Neuronal stem cell (in vitro differentiated cells): ENCODE measurements at regions not wholly inside any gene's neighbourhood (a gene's known extent, or its start where the extent isn't known, plus 50 kb on each side); places are given as distances from the start of the nearest gene placed in this dataset.

ENCODE experiments used
- DNase-seq: peaks from one replicate; pipeline ENCODE4 v3.0.0-alpha.2; 2013; ENCODE audit warnings: low spot score
- H2AFZ ChIP-seq: one replicate; pipeline ENCODE4 v1.6.1; 2013; ENCODE audit warnings: mild to moderate bottlenecking, low read length, inconsistent platforms
- H2AK5ac ChIP-seq: 2 replicates; pipeline ENCODE4 v1.6.1; 2013; ENCODE audit warnings: low read depth, mild to moderate bottlenecking, inconsistent platforms, low read length, moderate library complexity, mixed read lengths
- H2BK120ac ChIP-seq: 2 replicates; pipeline ENCODE4 v1.6.1; 2013; ENCODE audit warnings: low read depth, mild to moderate bottlenecking, inconsistent platforms, low read length, moderate library complexity, mixed read lengths
- H2BK12ac ChIP-seq: one replicate; pipeline ENCODE4 v1.6.1; 2013; ENCODE audit warnings: low read length, inconsistent platforms
- H2BK15ac ChIP-seq: 2 replicates; pipeline ENCODE4 v1.6.1; 2013; ENCODE audit warnings: mild to moderate bottlenecking, low read length, inconsistent platforms, mixed read lengths
- H2BK5ac ChIP-seq: one replicate; pipeline ENCODE4 v1.6.1; 2013; ENCODE audit warnings: inconsistent platforms, mild to moderate bottlenecking, low read length, moderate library complexity
- H3K14ac ChIP-seq: one replicate; pipeline ENCODE4 v1.6.1; 2013; ENCODE audit warnings: low read length, inconsistent platforms
- H3K18ac ChIP-seq: 2 replicates; pipeline ENCODE4 v1.6.1; 2013; ENCODE audit warnings: low read length, inconsistent platforms
- H3K23ac ChIP-seq: 2 replicates; pipeline ENCODE4 v1.6.1; 2013; ENCODE audit warnings: low read depth, mild to moderate bottlenecking, mixed read lengths, low read length, inconsistent platforms; ENCODE audit not compliant: poor library complexity
- H3K27ac ChIP-seq: replicated peaks from 3 replicates; pipeline ENCODE4 v1.5.1; 2013; ENCODE audit warnings: low read length, inconsistent platforms
- H3K27me3 ChIP-seq, 3 experiments: 2 replicates each; pipeline ENCODE4 v1.6.1; 2013; ENCODE audit warnings: low read length in 3 of 3, mild to moderate bottlenecking in 2 of 3, inconsistent platforms in 1 of 3, low read depth in 1 of 3, mixed read lengths in 1 of 3, moderate library complexity in 1 of 3; ENCODE audit not compliant: control insufficient read depth in 3 of 3, insufficient read depth in 3 of 3
- H3K36me3 ChIP-seq, 2 donors: replicated peaks in 1 of 2; 2 replicates each; pipeline ENCODE4 v1.6.1; 2013; ENCODE audit warnings: low read length in 2 of 2; ENCODE audit not compliant: control insufficient read depth in 2 of 2, insufficient read depth in 2 of 2
- H3K4ac ChIP-seq: 2 replicates; pipeline ENCODE4 v1.6.1; 2013; ENCODE audit warnings: inconsistent platforms, mild to moderate bottlenecking, low read length, moderate library complexity
- H3K4me1 ChIP-seq, 2 donors: 1 replicate in 1 of 2; 2 replicates in 1 of 2; pipeline ENCODE4 v1.6.1; 2013; ENCODE audit warnings: low read length in 2 of 2, low read depth in 1 of 2; ENCODE audit not compliant: control insufficient read depth in 2 of 2, insufficient read depth in 1 of 2
- H3K4me2 ChIP-seq: one replicate; pipeline ENCODE4 v1.6.1; 2013; ENCODE audit warnings: mild to moderate bottlenecking, low read length, inconsistent platforms; ENCODE audit not compliant: insufficient read depth, poor library complexity, severe bottlenecking
- H3K4me3 ChIP-seq, 2 donors: 2 replicates each; pipeline ENCODE4 v1.5.1; 2013; ENCODE audit warnings: low read length in 2 of 2, mild to moderate bottlenecking in 2 of 2, inconsistent platforms in 1 of 2, moderate library complexity in 1 of 2
- H3K79me1 ChIP-seq: one replicate; pipeline ENCODE4 v1.6.1; 2013; ENCODE audit warnings: low read depth, mild to moderate bottlenecking, inconsistent platforms, low read length, moderate library complexity
- H3K9ac ChIP-seq: one replicate; pipeline ENCODE4 v1.6.1; 2013; ENCODE audit warnings: mild to moderate bottlenecking, low read depth, low read length, inconsistent platforms; ENCODE audit not compliant: poor library complexity
- H3K9me3 ChIP-seq, 2 donors: replicated peaks in 1 of 2; 2 replicates each; pipeline versions ENCODE3 to v1.6.1; 2013; ENCODE audit warnings: low read length in 2 of 2, mild to moderate bottlenecking in 2 of 2, inconsistent platforms in 1 of 2, low read depth in 1 of 2, mixed read lengths in 1 of 2, moderate library complexity in 1 of 2; ENCODE audit not compliant: control insufficient read depth in 2 of 2, insufficient read depth in 1 of 2
- H4K8ac ChIP-seq: one replicate; pipeline ENCODE4 v1.6.1; 2013; ENCODE audit warnings: low read depth, mild to moderate bottlenecking, inconsistent platforms, low read length, moderate library complexity
- H4K91ac ChIP-seq: one replicate; pipeline ENCODE4 v1.6.1; 2013; ENCODE audit warnings: low read length, low read depth, mild to moderate bottlenecking, inconsistent platforms; ENCODE audit not compliant: poor library complexity
- WGBS, 2 donors: extraction: QIAGEN DNeasy Blood & Tissue Kit; methylation state at CpG; one replicate each; pipeline ENCODE4 v1.1.7; 2013; ENCODE audit warnings: missing lambda C conversion rate in 2 of 2, mixed read lengths in 1 of 2; ENCODE audit not compliant: insufficient read length in 2 of 2, insufficient replicate concordance in 1 of 2; ENCODE audit errors: extremely low coverage in 2 of 2; 5-methylcytosine and 5-hydroxymethylcytosine counted together

- no peak overlapping the region for H3K18ac ChIP-seq
- WGBS, 2 donors: no CpG with 5 or more reads among the region's 9 CpGs
- no peak overlapping the region for H3K4ac ChIP-seq
- no peak overlapping the region for H3K14ac ChIP-seq
- H3K4me1 ChIP-seq: peaks cover 0 to 1% of the 10 kb centered on the region in 2 donors
- H3K27ac ChIP-seq: no peak overlapping the region
- H4K91ac ChIP-seq: no peak overlapping the region
- H3K27me3 ChIP-seq: no peaks in the 10 kb centered on the region
- H3K79me1 ChIP-seq: no peaks in the 10 kb centered on the region
- H2AK5ac ChIP-seq: no peak overlapping the region
- no peak overlapping the region for H2AFZ ChIP-seq
- H2BK120ac ChIP-seq: no peak overlapping the region
- H3K4me3 ChIP-seq: no peak overlapping the region
- H3K9me3 ChIP-seq: no peaks in the 10 kb centered on the region
- no peak overlapping the region for H3K9ac ChIP-seq
- no peak overlapping the region for H2BK12ac ChIP-seq
- no peak overlapping the region for H2BK5ac ChIP-seq
- H4K8ac ChIP-seq: no peak overlapping the region
- no peak for DNase-seq
- H3K23ac ChIP-seq: no peak overlapping the region
- H2BK15ac ChIP-seq: no peak overlapping the region
- H3K36me3 ChIP-seq: no peaks in the 10 kb centered on the region
- no peak overlapping the region for H3K4me2 ChIP-seq
Observed at GRCh38 chrX:9146657-9147056, 112.7 kb upstream of the FAM9B start.

- no peak for DNase-seq
- Histone ChIP-seq H2BK12ac (no peak overlapping the region), H2BK15ac (no peak overlapping the region), H3K36me3 (no peaks in the 10 kb centered on the region), H3K4me1 (peaks cover 0 to 1% of the 10 kb centered on the region in 2 donors), H3K9ac (no peak overlapping the region), H3K14ac (no peak overlapping the region), H4K8ac (no peak overlapping the region), H3K4ac (no peak overlapping the region), H2AFZ (no peak overlapping the region), H3K27ac (no peak overlapping the region), H2BK5ac (no peak overlapping the region), H3K9me3 (no peaks in the 10 kb centered on the region), H2AK5ac (no peak overlapping the region), H3K79me1 (no peaks in the 10 kb centered on the region), H3K23ac (no peak overlapping the region), H3K27me3 (no peaks in the 10 kb centered on the region), H3K4me3 (no peak overlapping the region), H4K91ac (no peak overlapping the region), H2BK120ac (no peak overlapping the region), H3K4me2 (no peak overlapping the region), H3K18ac (no peak overlapping the region)
- WGBS, 2 donors: no CpG with 5 or more reads among the region's 5 CpGs
Observed at GRCh38 chrX:9147086-9147485, 113.2 kb upstream of the FAM9B start.

GRCh38 chrX:9147726-9148125 lies 113.8 kb upstream of the FAM9B start:
- no peak overlapping the region for H3K18ac ChIP-seq
- peaks cover 0 to 1% of the 10 kb centered on the region in 2 donors for H3K4me1 ChIP-seq
- H3K23ac ChIP-seq: no peak overlapping the region
- no peak overlapping the region for H2BK12ac ChIP-seq
- WGBS, 2 donors: no CpG with 5 or more reads among the region's 7 CpGs
- peak overlapping the region; percentile 80 for H3K27ac ChIP-seq
- no peak overlapping the region for H3K9ac ChIP-seq
- H2BK120ac ChIP-seq: no peak overlapping the region
- H3K36me3 ChIP-seq: no peaks in the 10 kb centered on the region
- H3K4me3 ChIP-seq: no peak overlapping the region
- H2BK15ac ChIP-seq: no peak overlapping the region
- no peak for DNase-seq
- no peak overlapping the region for H2BK5ac ChIP-seq
- no peak overlapping the region for H2AK5ac ChIP-seq
- no peak overlapping the region for H2AFZ ChIP-seq
- H3K9me3 ChIP-seq: no peaks in the 10 kb centered on the region
- H3K27me3 ChIP-seq: no peaks in the 10 kb centered on the region
- H3K4ac ChIP-seq: no peak overlapping the region
- no peak overlapping the region for H3K14ac ChIP-seq
- no peak overlapping the region for H4K91ac ChIP-seq
- H4K8ac ChIP-seq: no peak overlapping the region
- H3K79me1 ChIP-seq: no peaks in the 10 kb centered on the region
- H3K4me2 ChIP-seq: no peak overlapping the region

- Histone ChIP-seq H3K14ac (no peak overlapping the region), H2BK120ac (no peak overlapping the region), H2BK15ac (no peak overlapping the region), H3K18ac (no peak overlapping the region), H3K4ac (no peak overlapping the region), H4K91ac (no peak overlapping the region), H3K4me2 (no peak overlapping the region), H3K27me3 (no peaks in the 10 kb centered on the region), H3K9me3 (no peaks in the 10 kb centered on the region), H3K27ac (peak overlapping the region; percentile 70), H2BK12ac (no peak overlapping the region), H3K23ac (no peak overlapping the region), H3K36me3 (no peaks in the 10 kb centered on the region), H4K8ac (no peak overlapping the region), H3K9ac (no peak overlapping the region), H2BK5ac (no peak overlapping the region), H3K4me1 (peaks cover 0 to 1% of the 10 kb centered on the region in 2 donors), H2AFZ (no peak overlapping the region), H3K4me3 (no peak overlapping the region), H2AK5ac (no peak overlapping the region), H3K79me1 (no peaks in the 10 kb centered on the region)
- no CpG with 5 or more reads among the region's 9 CpGs for WGBS, 2 donors
- DNase-seq: no peak
Observed at GRCh38 chrX:9148615-9149399, 114.9 kb upstream of the FAM9B start.
